WTC11 (cell line): ENCODE measurements at regions not wholly inside any gene's neighbourhood (a gene's known extent, or its start where the extent isn't known, plus 50 kb on each side); places are given as distances from the start of the nearest gene placed in this dataset.

Source experiments
- ATAC-seq: fragments of 200-7000 bp; cut with Tn5 transposase; 2 replicates; pipeline ENCODE4 v1.10.0; 2021; ENCODE audit warnings: mild to moderate bottlenecking, moderate library complexity
- CTCF ChIA-PET: fragments of 300-600 bp; sonication (Branson Sonifier 250); formaldehyde crosslinking; loops from one replicate; lab custom pipeline; 2021; ENCODE audit warnings: antibody characterized with exemption; lab: Charles Lee
- POLR2A ChIA-PET: fragments of 350-600 bp; sonication (Branson Sonifier 250); formaldehyde crosslinking; loops from one replicate; lab custom pipeline; 2021; ENCODE audit warnings: antibody characterized with exemption; lab: Charles Lee
- DNase-seq: peaks from one replicate; pipeline ENCODE4 v3.0.0; 2021; ENCODE audit warnings: low spot score
- H3K27ac Mint-ChIP-seq: 2 replicates; pipeline ENCODE4 v1.8.0; 2021; ENCODE audit warnings: mixed read lengths
- H3K27me3 Mint-ChIP-seq: 2 replicates; pipeline ENCODE4 v1.8.0; 2021; ENCODE audit warnings: low read depth, mild to moderate bottlenecking, moderate library complexity, mixed read lengths
- H3K36me3 Mint-ChIP-seq: 2 replicates; pipeline ENCODE4 v1.8.0; 2021; ENCODE audit warnings: mixed read lengths
- H3K4me1 Mint-ChIP-seq: 2 replicates; pipeline ENCODE4 v1.8.0; 2022; ENCODE audit warnings: mixed read lengths
- H3K4me3 Mint-ChIP-seq: 2 replicates; pipeline ENCODE4 v1.8.0; 2021; ENCODE audit warnings: mild to moderate bottlenecking, moderate library complexity, mixed read lengths
- H3K9me3 Mint-ChIP-seq: 2 replicates; pipeline ENCODE4 v1.8.0; 2021; ENCODE audit warnings: mixed read lengths
- E2F1 ChIP-seq: sonication (generic); formaldehyde crosslinking; IDR thresholded peaks from 2 replicates; pipeline ENCODE4 v1.8.0; 2022; ENCODE audit warnings: mild to moderate bottlenecking, missing genetic modification reagents
- IRF2 ChIP-seq: sonication (generic); formaldehyde crosslinking; IDR thresholded peaks from 2 replicates; pipeline ENCODE4 v1.8.0; 2022; ENCODE audit warnings: low read depth, missing genetic modification reagents, borderline replicate concordance
- KAT7 ChIP-seq: sonication (generic); formaldehyde crosslinking; IDR thresholded peaks from 2 replicates; pipeline ENCODE4 v1.8.1; 2023; ENCODE audit warnings: missing genetic modification reagents, mild to moderate bottlenecking, borderline replicate concordance
- MXD4 ChIP-seq: fragments of 250-450 bp; sonication (Bioruptor Pico); IDR thresholded peaks from 2 replicates; pipeline ENCODE4 v1.8.0; 2021; ENCODE audit warnings: mild to moderate bottlenecking, moderate library complexity, borderline replicate concordance
- MYBL2 ChIP-seq: sonication (generic); formaldehyde crosslinking; IDR thresholded peaks from 2 replicates; pipeline ENCODE4 v1.8.1; 2023; ENCODE audit warnings: mild to moderate bottlenecking, moderate library complexity, missing genetic modification reagents
- NFYB ChIP-seq: sonication (generic); formaldehyde crosslinking; conservative IDR thresholded peaks from 2 replicates; pipeline ENCODE4 v1.8.0; 2022; ENCODE audit warnings: low read depth, missing genetic modification reagents
- SP1 ChIP-seq: sonication (generic); formaldehyde crosslinking; conservative IDR thresholded peaks from 2 replicates; pipeline ENCODE4 v1.8.1; 2022; ENCODE audit warnings: missing genetic modification reagents
- ZMAT4 ChIP-seq: fragments of 250-450 bp; sonication (Bioruptor Pico); IDR thresholded peaks from 2 replicates; pipeline ENCODE4 v1.9.0; 2021; ENCODE audit warnings: mild to moderate bottlenecking
- ZNF263 ChIP-seq: sonication (generic); formaldehyde crosslinking; IDR thresholded peaks from 2 replicates; pipeline ENCODE4 v1.8.1; 2022; ENCODE audit warnings: low read depth, mild to moderate bottlenecking, moderate library complexity, missing genetic modification reagents
- TF ChIP-seq, protein P1 (sequence below): sonication (generic); formaldehyde crosslinking; conservative IDR thresholded peaks from 2 replicates; pipeline ENCODE4 v1.8.1; 2022; ENCODE audit warnings: mild to moderate bottlenecking, missing genetic modification reagents
- TF ChIP-seq, protein P2 (sequence below): sonication (generic); formaldehyde crosslinking; IDR thresholded peaks from 2 replicates; pipeline ENCODE4 v1.8.1; 2023; ENCODE audit warnings: mild to moderate bottlenecking, missing genetic modification reagents, moderate library complexity
- TF ChIP-seq, protein P3 (sequence below): fragments of 200-600 bp; IDR thresholded peaks from 2 replicates; pipeline ENCODE4 v1.8.0; 2022; ENCODE audit warnings: antibody characterized with exemption
- TF ChIP-seq, protein P4 (sequence below): fragments of 250-450 bp; sonication (Bioruptor Pico); IDR thresholded peaks from 2 replicates; pipeline ENCODE4 v1.9.0; 2021; ENCODE audit warnings: mild to moderate bottlenecking, borderline replicate concordance
- TF ChIP-seq, protein P5 (sequence below): sonication (generic); formaldehyde crosslinking; IDR thresholded peaks from 2 replicates; pipeline ENCODE4 v1.8.0; 2023; ENCODE audit warnings: mild to moderate bottlenecking, missing genetic modification reagents

- no peaks in the 10 kb centered on the region for H3K27me3 Mint-ChIP-seq
- peaks cover 46% of the 10 kb centered on the region for H3K9me3 Mint-ChIP-seq
- TF ChIP-seq, protein P1, sequence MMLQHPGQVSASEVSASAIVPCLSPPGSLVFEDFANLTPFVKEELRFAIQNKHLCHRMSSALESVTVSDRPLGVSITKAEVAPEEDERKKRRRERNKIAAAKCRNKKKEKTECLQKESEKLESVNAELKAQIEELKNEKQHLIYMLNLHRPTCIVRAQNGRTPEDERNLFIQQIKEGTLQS (CRISPR knock-in tag) = no peak
- CTCF ChIA-PET = no interaction called here
- no peak overlapping the region for H3K27ac Mint-ChIP-seq
- ATAC-seq (no peak), DNase-seq (no peak)
- H3K4me3 Mint-ChIP-seq = no peak overlapping the region
- H3K4me1 Mint-ChIP-seq = peaks cover 9% of the 10 kb centered on the region
- peaks cover 28% of the 10 kb centered on the region for H3K36me3 Mint-ChIP-seq
- POLR2A ChIA-PET = no interaction called here
Measured at GRCh38 chr18:5091741-5092140, 105.3 kb downstream of the AKAIN1 start.

DNA sequence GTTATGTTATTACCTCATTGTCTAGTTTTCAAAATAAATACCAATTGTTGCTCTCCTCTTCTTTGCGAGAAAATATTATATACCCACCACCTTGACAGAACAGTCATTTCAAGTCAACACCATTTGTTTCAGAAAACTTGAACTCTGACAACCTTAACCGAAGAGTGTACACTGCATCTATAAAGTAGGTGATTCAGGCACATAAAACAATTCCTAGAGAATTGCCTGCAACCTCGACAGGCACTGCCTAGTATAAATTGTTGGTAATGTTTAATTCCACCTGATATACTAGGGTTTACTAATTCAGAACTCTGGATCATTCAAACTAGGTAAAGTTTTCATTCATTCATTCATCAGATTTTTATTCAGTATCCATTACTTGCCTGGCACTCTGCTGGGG, 121.8 kb downstream of the AKAIN1 start:
- no peak overlapping the region for H3K4me3 Mint-ChIP-seq
- TF ChIP-seq, protein P2, sequence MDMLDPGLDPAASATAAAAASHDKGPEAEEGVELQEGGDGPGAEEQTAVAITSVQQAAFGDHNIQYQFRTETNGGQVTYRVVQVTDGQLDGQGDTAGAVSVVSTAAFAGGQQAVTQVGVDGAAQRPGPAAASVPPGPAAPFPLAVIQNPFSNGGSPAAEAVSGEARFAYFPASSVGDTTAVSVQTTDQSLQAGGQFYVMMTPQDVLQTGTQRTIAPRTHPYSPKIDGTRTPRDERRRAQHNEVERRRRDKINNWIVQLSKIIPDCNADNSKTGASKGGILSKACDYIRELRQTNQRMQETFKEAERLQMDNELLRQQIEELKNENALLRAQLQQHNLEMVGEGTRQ (CRISPR knock-in tag) = no peak
- TF ChIP-seq ZNF263 (CRISPR knock-in tag) = no peak
- no peak for TF ChIP-seq IRF2 (CRISPR knock-in tag)
- TF ChIP-seq ZMAT4 (CRISPR knock-in tag) = no peak
- no peak for ATAC-seq
- peaks cover 4% of the 10 kb centered on the region for H3K4me1 Mint-ChIP-seq
- DNase-seq = no peak
- H3K36me3 Mint-ChIP-seq = no peaks in the 10 kb centered on the region
- no peaks in the 10 kb centered on the region for H3K9me3 Mint-ChIP-seq
- H3K27me3 Mint-ChIP-seq = no peaks in the 10 kb centered on the region; the same call in 1 of the 2 replicates
- POLR2A ChIA-PET = no interaction called here
- no peak overlapping the region for H3K27ac Mint-ChIP-seq
- CTCF ChIA-PET = no interaction called here

- H3K4me3 Mint-ChIP-seq = no peak overlapping the region
- peaks cover 4% of the 10 kb centered on the region for H3K4me1 Mint-ChIP-seq
- TF ChIP-seq, protein P3, sequence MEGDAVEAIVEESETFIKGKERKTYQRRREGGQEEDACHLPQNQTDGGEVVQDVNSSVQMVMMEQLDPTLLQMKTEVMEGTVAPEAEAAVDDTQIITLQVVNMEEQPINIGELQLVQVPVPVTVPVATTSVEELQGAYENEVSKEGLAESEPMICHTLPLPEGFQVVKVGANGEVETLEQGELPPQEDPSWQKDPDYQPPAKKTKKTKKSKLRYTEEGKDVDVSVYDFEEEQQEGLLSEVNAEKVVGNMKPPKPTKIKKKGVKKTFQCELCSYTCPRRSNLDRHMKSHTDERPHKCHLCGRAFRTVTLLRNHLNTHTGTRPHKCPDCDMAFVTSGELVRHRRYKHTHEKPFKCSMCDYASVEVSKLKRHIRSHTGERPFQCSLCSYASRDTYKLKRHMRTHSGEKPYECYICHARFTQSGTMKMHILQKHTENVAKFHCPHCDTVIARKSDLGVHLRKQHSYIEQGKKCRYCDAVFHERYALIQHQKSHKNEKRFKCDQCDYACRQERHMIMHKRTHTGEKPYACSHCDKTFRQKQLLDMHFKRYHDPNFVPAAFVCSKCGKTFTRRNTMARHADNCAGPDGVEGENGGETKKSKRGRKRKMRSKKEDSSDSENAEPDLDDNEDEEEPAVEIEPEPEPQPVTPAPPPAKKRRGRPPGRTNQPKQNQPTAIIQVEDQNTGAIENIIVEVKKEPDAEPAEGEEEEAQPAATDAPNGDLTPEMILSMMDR = no peak
- no peak for TF ChIP-seq NFYB (CRISPR knock-in tag)
- TF ChIP-seq, protein P4, sequence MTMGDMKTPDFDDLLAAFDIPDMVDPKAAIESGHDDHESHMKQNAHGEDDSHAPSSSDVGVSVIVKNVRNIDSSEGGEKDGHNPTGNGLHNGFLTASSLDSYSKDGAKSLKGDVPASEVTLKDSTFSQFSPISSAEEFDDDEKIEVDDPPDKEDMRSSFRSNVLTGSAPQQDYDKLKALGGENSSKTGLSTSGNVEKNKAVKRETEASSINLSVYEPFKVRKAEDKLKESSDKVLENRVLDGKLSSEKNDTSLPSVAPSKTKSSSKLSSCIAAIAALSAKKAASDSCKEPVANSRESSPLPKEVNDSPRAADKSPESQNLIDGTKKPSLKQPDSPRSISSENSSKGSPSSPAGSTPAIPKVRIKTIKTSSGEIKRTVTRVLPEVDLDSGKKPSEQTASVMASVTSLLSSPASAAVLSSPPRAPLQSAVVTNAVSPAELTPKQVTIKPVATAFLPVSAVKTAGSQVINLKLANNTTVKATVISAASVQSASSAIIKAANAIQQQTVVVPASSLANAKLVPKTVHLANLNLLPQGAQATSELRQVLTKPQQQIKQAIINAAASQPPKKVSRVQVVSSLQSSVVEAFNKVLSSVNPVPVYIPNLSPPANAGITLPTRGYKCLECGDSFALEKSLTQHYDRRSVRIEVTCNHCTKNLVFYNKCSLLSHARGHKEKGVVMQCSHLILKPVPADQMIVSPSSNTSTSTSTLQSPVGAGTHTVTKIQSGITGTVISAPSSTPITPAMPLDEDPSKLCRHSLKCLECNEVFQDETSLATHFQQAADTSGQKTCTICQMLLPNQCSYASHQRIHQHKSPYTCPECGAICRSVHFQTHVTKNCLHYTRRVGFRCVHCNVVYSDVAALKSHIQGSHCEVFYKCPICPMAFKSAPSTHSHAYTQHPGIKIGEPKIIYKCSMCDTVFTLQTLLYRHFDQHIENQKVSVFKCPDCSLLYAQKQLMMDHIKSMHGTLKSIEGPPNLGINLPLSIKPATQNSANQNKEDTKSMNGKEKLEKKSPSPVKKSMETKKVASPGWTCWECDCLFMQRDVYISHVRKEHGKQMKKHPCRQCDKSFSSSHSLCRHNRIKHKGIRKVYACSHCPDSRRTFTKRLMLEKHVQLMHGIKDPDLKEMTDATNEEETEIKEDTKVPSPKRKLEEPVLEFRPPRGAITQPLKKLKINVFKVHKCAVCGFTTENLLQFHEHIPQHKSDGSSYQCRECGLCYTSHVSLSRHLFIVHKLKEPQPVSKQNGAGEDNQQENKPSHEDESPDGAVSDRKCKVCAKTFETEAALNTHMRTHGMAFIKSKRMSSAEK (CRISPR knock-in tag) = no peak
- TF ChIP-seq KAT7 (CRISPR knock-in tag) = no peak
- no peak for TF ChIP-seq E2F1 (CRISPR knock-in tag)
- TF ChIP-seq MYBL2 (CRISPR knock-in tag) = no peak
- TF ChIP-seq, protein P5, sequence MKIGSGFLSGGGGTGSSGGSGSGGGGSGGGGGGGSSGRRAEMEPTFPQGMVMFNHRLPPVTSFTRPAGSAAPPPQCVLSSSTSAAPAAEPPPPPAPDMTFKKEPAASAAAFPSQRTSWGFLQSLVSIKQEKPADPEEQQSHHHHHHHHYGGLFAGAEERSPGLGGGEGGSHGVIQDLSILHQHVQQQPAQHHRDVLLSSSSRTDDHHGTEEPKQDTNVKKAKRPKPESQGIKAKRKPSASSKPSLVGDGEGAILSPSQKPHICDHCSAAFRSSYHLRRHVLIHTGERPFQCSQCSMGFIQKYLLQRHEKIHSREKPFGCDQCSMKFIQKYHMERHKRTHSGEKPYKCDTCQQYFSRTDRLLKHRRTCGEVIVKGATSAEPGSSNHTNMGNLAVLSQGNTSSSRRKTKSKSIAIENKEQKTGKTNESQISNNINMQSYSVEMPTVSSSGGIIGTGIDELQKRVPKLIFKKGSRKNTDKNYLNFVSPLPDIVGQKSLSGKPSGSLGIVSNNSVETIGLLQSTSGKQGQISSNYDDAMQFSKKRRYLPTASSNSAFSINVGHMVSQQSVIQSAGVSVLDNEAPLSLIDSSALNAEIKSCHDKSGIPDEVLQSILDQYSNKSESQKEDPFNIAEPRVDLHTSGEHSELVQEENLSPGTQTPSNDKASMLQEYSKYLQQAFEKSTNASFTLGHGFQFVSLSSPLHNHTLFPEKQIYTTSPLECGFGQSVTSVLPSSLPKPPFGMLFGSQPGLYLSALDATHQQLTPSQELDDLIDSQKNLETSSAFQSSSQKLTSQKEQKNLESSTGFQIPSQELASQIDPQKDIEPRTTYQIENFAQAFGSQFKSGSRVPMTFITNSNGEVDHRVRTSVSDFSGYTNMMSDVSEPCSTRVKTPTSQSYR = no peak
- no peak for TF ChIP-seq MXD4
- no peak for TF ChIP-seq SP1 (CRISPR knock-in tag)
- no peaks in the 10 kb centered on the region; the same call in 1 of the 2 replicates for H3K27me3 Mint-ChIP-seq
- DNase-seq (no peak), ATAC-seq (peak; percentile 78)
- H3K36me3 Mint-ChIP-seq = no peaks in the 10 kb centered on the region
- H3K9me3 Mint-ChIP-seq = no peaks in the 10 kb centered on the region
- POLR2A ChIA-PET = no interaction called here
- no peak overlapping the region for H3K27ac Mint-ChIP-seq
- CTCF ChIA-PET = interaction anchor here (0.7 to 1.4 kb wide), 2 partner anchors 341 to 1449 kb away, joined by 3 read pairs; no protein-coding TSS in a partner anchor
Measured at GRCh38 chr18:5073026-5073944, 123.8 kb downstream of the AKAIN1 start.
